ENCODE measurements at regions not wholly inside any gene's neighbourhood (a gene's known extent, or its start where the extent isn't known, plus 50 kb on each side); places are given as distances from the start of the nearest gene placed in this dataset.

DNA sequence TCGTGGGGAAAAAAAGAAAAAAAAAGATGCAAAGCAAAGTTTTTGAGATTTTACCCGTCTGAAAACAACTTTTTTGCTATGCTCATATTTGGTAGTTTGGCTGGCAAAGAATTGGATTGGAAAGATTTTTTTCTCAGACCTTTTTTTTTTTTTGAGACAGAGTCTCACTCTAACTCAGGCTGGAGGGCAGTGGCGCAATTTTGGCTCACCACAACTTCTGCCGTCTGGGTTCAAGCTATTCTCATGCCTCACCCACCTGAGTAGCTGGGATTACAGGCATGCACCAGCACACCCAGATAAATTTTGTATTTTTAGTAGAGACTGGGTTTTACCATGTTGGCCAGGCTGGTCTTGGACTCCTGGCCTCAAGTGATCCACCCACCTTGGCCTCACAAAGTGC is 56.3 kb upstream of the TANC1 start:
- no peak for DNase-seq (ENCODE audit: low read depth)
- TF ChIP-seq, protein P1, sequence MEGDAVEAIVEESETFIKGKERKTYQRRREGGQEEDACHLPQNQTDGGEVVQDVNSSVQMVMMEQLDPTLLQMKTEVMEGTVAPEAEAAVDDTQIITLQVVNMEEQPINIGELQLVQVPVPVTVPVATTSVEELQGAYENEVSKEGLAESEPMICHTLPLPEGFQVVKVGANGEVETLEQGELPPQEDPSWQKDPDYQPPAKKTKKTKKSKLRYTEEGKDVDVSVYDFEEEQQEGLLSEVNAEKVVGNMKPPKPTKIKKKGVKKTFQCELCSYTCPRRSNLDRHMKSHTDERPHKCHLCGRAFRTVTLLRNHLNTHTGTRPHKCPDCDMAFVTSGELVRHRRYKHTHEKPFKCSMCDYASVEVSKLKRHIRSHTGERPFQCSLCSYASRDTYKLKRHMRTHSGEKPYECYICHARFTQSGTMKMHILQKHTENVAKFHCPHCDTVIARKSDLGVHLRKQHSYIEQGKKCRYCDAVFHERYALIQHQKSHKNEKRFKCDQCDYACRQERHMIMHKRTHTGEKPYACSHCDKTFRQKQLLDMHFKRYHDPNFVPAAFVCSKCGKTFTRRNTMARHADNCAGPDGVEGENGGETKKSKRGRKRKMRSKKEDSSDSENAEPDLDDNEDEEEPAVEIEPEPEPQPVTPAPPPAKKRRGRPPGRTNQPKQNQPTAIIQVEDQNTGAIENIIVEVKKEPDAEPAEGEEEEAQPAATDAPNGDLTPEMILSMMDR (conservative IDR thresholded peaks at IDR 0.05; ENCODE audit: low read depth, low read length) = no peak
- no peak overlapping the region for H3K4me3 ChIP-seq (ENCODE audit: low read length)

DNA sequence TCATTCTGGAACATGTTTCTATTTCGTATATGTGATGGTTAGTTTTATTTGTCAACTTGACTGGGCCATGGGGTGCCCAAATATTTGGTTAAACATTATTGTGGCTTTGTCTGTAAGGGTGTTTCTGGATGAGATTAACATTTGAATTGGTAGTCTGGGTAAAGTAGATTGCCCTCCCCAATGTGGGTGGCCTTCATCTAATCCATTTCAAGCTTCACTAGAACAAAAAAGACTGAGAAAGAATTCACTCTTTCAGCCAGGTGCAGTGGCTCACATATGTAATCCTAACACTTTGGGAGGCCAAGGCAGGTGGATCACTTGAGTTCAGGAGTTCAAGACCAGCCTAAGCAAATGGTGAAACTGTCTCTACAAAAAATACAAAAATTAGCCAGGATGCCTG is 55.7 kb upstream of the TANC1 start:
- TF ChIP-seq, protein P1 (conservative IDR thresholded peaks at IDR 0.05; ENCODE audit: low read depth, low read length) = no peak
- H3K4me3 ChIP-seq (ENCODE audit: low read length) = no peak overlapping the region
- DNase-seq (ENCODE audit: low read depth) = no peak

DNA sequence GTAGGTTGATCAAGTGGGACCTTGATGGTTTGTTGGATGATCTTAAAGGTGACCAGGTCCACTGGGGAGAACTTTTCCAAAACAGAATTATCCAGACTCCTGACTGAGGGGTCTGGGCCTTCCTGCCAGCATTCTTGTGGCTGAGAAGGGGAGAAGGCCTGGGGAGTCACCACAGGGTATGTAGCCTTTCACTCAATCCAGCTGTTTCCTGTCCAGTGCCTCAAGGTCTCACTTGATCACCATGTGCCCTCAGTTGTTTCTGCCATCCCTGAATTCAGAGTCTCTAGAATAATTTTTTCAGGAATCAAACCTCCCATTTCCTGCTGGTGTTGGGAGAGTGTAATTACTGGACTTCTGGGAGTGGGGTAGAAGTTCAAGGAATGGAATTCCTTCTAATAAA is 54.4 kb upstream of the TANC1 start:
- DNase-seq (ENCODE audit: low read depth) = no peak
- no peak overlapping the region for H3K4me3 ChIP-seq (ENCODE audit: low read length)
- TF ChIP-seq, protein P1 (conservative IDR thresholded peaks at IDR 0.05; ENCODE audit: low read depth, low read length) = no peak

DNA sequence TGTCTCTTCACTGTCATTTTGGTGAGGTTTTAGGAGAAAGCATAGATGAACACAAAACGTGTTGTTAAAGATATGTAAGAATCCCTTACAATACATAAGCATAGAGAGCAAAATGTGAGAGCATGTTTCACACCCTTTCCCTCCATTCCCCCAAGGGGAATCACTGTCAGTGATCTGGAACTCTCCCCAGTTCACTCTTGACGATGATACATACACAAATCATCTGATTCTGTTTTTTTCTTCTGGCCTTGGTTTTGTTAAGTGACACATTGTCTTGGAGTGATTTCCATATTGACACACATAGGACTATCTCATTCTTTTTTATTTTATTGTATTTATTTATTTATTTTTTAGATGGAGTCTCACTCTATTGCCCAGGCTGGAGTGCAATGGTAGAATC is 53.7 kb upstream of the TANC1 start:
- no peak for DNase-seq (ENCODE audit: low read depth)
- TF ChIP-seq, protein P1 (conservative IDR thresholded peaks at IDR 0.05; ENCODE audit: low read depth, low read length) = no peak
- H3K4me3 ChIP-seq (ENCODE audit: low read length) = no peak overlapping the region

DNA sequence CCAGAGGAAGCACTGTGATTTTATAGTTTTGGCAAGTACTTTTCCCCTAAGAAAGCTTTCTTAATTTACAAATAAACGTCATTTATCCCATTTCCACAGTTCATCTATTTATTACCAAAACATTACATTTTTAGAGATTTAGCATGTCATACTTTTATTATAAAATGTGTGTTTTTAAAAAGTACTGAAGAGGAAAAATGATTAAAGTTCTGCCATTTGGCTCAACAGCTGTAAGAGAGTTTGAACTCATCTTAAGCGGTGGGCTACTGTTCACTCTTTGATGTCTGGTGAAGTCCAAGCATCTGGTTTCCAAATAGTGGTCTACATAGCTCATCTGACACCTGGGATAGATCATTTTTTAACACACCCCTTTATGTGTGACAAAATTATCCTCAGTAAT is 51.3 kb upstream of the TANC1 start:
- DNase-seq (ENCODE audit: low read depth) = no peak
- H3K4me3 ChIP-seq (ENCODE audit: low read length) = no peak overlapping the region
- TF ChIP-seq, protein P1 (conservative IDR thresholded peaks at IDR 0.05; ENCODE audit: low read depth, low read length) = no peak

DNA sequence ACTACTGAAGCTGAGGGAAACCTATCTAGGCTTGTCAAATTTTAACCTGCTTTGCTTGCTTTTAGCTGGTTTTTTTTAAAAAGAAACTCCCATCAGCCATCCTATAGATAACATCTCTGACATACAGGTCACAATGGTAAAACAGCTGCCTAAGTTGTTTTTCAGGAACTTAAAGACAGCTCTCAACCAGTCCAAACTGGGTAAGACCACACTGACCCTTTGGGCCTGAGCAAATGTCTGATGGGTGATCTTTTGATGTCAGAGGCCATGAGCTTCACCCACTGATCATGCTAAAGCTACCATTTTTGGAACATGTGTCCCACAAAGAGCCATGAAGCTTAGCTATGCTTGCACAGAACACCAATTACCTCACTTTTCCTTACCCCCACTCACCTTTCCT is 50.0 kb upstream of the TANC1 start:
- TF ChIP-seq, protein P1 (conservative IDR thresholded peaks at IDR 0.05; ENCODE audit: low read depth, low read length) = no peak
- DNase-seq (ENCODE audit: low read depth) = no peak
- no peak overlapping the region for H3K4me3 ChIP-seq (ENCODE audit: low read length)
